Psoas muscle (tissue), 7 donors: ENCODE measurements at regions not wholly inside any gene's neighbourhood (a gene's known extent, or its start where the extent isn't known, plus 50 kb on each side); places are given as distances from the start of the nearest gene placed in this dataset.

Experiments
- ATAC-seq, 4 donors: fragments of 200-7000 bp; cut with Tn5 transposase; one replicate each; pipeline ENCODE4 v1.9.1; 2020; ENCODE audit warnings: moderate library complexity in 3 of 4, mild to moderate bottlenecking in 2 of 4
- DNase-seq, 2 donors: peaks; one replicate each; pipeline ENCODE4 v3.0.0-alpha.2; 2020
- H3K27ac ChIP-seq: fragments of 200-600 bp; one replicate; pipeline ENCODE4 v1.8.0; 2022
- H3K27me3 ChIP-seq, 3 donors: fragments of 200-600 bp in 1 of 3; one replicate each; pipeline versions ENCODE4 v1.6.1 to v1.8.0; 2013 to 2022; ENCODE audit warnings: low read length in 2 of 3, mild to moderate bottlenecking in 2 of 3, moderate library complexity in 1 of 3; ENCODE audit not compliant: insufficient read depth in 3 of 3
- H3K36me3 ChIP-seq, 2 donors: fragments of 200-600 bp in 1 of 2; one replicate each; pipeline versions ENCODE4 v1.6.1 to v1.8.0; 2013 to 2022; ENCODE audit warnings: low read depth in 1 of 2, mild to moderate bottlenecking in 1 of 2, moderate library complexity in 1 of 2; ENCODE audit not compliant: insufficient read depth in 1 of 2
- H3K4me1 ChIP-seq: fragments of 200-600 bp; one replicate; pipeline ENCODE4 v1.8.0; 2022
- H3K4me3 ChIP-seq: fragments of 200-600 bp; one replicate; pipeline ENCODE4 v1.8.0; 2022; ENCODE audit warnings: mild to moderate bottlenecking
- H3K9me3 ChIP-seq: fragments of 200-600 bp; one replicate; pipeline ENCODE4 v1.8.0; 2022
- WGBS, 3 donors: extraction: QIAGEN DNeasy Blood & Tissue Kit; methylation state at CpG; one replicate each; pipeline versions ENCODE4 v1.1.6 to v1.1.7; 2013; 5-methylcytosine and 5-hydroxymethylcytosine counted together
- intact Hi-C, 2 donors: fragments of 100-400 bp; cut with DNase I; formaldehyde crosslinking; loops; one replicate each; pipeline versions ENCODE4 v1.11.0 to v1.14.2; 2022
- TF ChIP-seq, protein P1 (sequence below): fragments of 200-600 bp; IDR thresholded peaks from one replicate; pipeline ENCODE4 v1.8.0; 2022; ENCODE audit warnings: antibody characterized with exemption
- donor health status: healthy with polysubstance abuse.
- donor health status: DM: no; HTN: no; CAD: no; lungs with moderate emphysema.
- donor health status: Bipolar disorder and iron deficiency.
- donor health status: healthy.
- donor health status: DM: yes; HTN: yes; CAD: no.
- donor health status: DM: no; HTN: no; CAD: no.
- donor health status: DM: yes; HTN: yes; CAD: no.

DNA sequence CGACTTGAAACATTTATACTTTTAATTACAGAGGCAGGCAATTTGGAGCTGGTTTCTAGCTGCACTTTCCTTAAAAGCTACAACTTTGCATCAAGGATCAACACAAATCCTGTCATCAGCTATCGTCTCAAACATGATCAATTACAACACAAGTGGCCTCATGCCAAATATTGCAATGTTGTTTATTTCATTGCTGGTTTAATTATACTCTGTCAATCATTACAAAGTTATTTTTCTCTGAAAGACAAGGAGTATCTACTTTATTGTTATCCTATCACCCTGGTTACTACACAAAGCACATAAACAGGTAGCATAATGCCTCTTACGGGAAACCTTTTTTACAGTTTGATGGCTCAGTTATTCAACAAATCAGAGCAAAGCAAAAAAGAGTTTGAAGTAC is 58.0 kb upstream of the FOXB1 start:
- WGBS, 3 donors = 49 to 57% (median 51%) methylated on average over 3 of the region's 3 CpGs
- ATAC-seq = no peak
- Histone ChIP-seq H3K4me3 (no peak overlapping the region), H3K27me3 (no peaks in the 10 kb centered on the region), H3K9me3 (no peaks in the 10 kb centered on the region), H3K27ac (no peak overlapping the region), H3K36me3 (no peaks in the 10 kb centered on the region), H3K4me1 (no peaks in the 10 kb centered on the region)
- TF ChIP-seq, protein P1, sequence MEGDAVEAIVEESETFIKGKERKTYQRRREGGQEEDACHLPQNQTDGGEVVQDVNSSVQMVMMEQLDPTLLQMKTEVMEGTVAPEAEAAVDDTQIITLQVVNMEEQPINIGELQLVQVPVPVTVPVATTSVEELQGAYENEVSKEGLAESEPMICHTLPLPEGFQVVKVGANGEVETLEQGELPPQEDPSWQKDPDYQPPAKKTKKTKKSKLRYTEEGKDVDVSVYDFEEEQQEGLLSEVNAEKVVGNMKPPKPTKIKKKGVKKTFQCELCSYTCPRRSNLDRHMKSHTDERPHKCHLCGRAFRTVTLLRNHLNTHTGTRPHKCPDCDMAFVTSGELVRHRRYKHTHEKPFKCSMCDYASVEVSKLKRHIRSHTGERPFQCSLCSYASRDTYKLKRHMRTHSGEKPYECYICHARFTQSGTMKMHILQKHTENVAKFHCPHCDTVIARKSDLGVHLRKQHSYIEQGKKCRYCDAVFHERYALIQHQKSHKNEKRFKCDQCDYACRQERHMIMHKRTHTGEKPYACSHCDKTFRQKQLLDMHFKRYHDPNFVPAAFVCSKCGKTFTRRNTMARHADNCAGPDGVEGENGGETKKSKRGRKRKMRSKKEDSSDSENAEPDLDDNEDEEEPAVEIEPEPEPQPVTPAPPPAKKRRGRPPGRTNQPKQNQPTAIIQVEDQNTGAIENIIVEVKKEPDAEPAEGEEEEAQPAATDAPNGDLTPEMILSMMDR = no peak
- intact Hi-C loops = no loop called here
- no peak for DNase-seq

GRCh38 chr15:59945036-59945435 is 59.1 kb upstream of the FOXB1 start:
- Histone ChIP-seq H3K27me3 (no peaks in the 10 kb centered on the region), H3K4me1 (no peaks in the 10 kb centered on the region), H3K9me3 (no peaks in the 10 kb centered on the region), H3K27ac (no peak overlapping the region), H3K36me3 (no peaks in the 10 kb centered on the region), H3K4me3 (no peak overlapping the region)
- WGBS, 3 donors = 64 to 68% (median 65%) methylated on average over 10 of the region's 10 CpGs
- intact Hi-C loops = no loop called here
- ATAC-seq = no peak
- DNase-seq = no peak
- TF ChIP-seq, protein P1 = no peak

- ATAC-seq (no peak), DNase-seq (no peak)
- TF ChIP-seq, protein P1 = no peak
- no peaks in the 10 kb centered on the region for H3K4me1 ChIP-seq
- no peak overlapping the region for H3K27ac ChIP-seq
- H3K4me3 ChIP-seq = no peak overlapping the region
- intact Hi-C loops = no loop called here
- 68 to 82% (median 77%) methylated on average over 6 of the region's 6 CpGs for WGBS, 3 donors
- no peaks in the 10 kb centered on the region for H3K36me3 ChIP-seq
- peaks cover 0 to 14% (median 0%) of the 10 kb centered on the region in 3 donors for H3K27me3 ChIP-seq
- H3K9me3 ChIP-seq = no peaks in the 10 kb centered on the region
Measured at GRCh38 chr15:59941612-59942011, 62.5 kb upstream of the FOXB1 start.

DNA sequence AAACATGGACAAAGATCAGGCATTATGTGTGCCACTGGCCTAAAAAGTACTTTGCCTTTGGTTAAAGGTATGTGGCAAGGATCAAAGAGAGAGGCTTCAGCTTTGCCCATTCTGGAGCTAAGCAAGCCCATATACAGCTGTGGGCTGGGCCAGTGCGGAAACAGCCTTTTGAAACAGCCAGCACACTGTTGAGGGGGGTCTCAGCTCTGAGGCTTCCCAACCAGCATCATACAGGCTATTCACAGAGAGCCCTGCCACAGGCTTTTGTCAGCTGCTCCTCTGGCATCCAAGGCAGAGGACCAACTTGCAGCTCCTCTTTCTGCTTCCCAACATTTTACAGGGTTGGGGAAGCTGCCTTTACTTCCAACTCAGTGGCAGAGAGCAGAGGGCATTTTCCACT is 63.2 kb upstream of the FOXB1 start:
- intact Hi-C loops = no loop called here
- TF ChIP-seq, protein P1 = no peak
- no peak overlapping the region for H3K27ac ChIP-seq
- H3K9me3 ChIP-seq = no peaks in the 10 kb centered on the region
- H3K4me1 ChIP-seq = no peaks in the 10 kb centered on the region
- no peaks in the 10 kb centered on the region for H3K36me3 ChIP-seq
- DNase-seq (no peak), ATAC-seq (no peak)
- no peak overlapping the region for H3K4me3 ChIP-seq
- WGBS, 3 donors = 57 to 80% (median 70%) methylated on average over 1 of the region's 1 CpG
- H3K27me3 ChIP-seq = peaks cover 0 to 17% (median under 1%) of the 10 kb centered on the region in 3 donors

DNA sequence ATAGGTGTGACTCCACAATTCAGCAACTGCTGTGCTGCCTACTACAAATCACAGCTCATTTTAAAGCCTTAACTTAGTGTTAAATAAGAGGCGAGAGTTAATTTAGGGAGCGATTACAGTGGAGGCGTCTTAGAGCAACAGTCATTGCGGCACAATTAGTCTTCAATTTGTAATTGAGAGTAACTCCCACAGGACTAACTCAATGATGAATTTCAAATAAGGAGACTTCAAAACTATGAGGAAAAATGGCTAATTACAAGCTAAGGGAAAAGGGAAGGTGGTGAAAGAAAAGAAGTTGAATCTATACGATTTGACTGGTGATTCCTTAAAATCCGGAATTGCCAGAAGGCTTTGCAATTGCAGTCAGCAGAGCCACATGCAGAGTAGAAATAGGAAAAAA is 63.7 kb upstream of the FOXB1 start:
- H3K36me3 ChIP-seq = no peaks in the 10 kb centered on the region
- DNase-seq (no peak), ATAC-seq (no peak)
- H3K4me1 ChIP-seq = no peaks in the 10 kb centered on the region
- H3K9me3 ChIP-seq = no peaks in the 10 kb centered on the region
- H3K27ac ChIP-seq = no peak overlapping the region
- 85 to 87% (median 86%) methylated on average over 6 of the region's 6 CpGs for WGBS, 3 donors
- intact Hi-C loops = no loop called here
- H3K4me3 ChIP-seq = no peak overlapping the region
- peaks cover 0 to 17% (median 3%) of the 10 kb centered on the region in 3 donors for H3K27me3 ChIP-seq
- TF ChIP-seq, protein P1 = no peak
